PFSK-1 (cell line): ENCODE measurements at regions not wholly inside any gene's neighbourhood (a gene's known extent, or its start where the extent isn't known, plus 50 kb on each side); places are given as distances from the start of the nearest gene placed in this dataset.

ENCODE experiments used
- POLR2AphosphoS5 ChIP-seq: IDR thresholded peaks from 2 replicates; pipeline ENCODE4 v1.6.1; 2012; ENCODE audit warnings: low read depth, mild to moderate bottlenecking, control low read depth, low read length, moderate library complexity
- SIN3A ChIP-seq: IDR thresholded peaks from 2 replicates; pipeline ENCODE4 v1.6.1; 2012; ENCODE audit warnings: mild to moderate bottlenecking, low read length, moderate library complexity, borderline replicate concordance; ENCODE audit not compliant: insufficient read depth
- TAF1 ChIP-seq: IDR thresholded peaks from 2 replicates; pipeline ENCODE4 v1.6.1; 2012; ENCODE audit warnings: low read length, control low read depth, borderline replicate concordance; ENCODE audit not compliant: insufficient read depth

GRCh38 chr5:30890377-30890776 lies 303.1 kb upstream of the CDH6 start:
- TF ChIP-seq TAF1, result no peak
- TF ChIP-seq POLR2AphosphoS5, result no peak
- TF ChIP-seq SIN3A, result no peak
